Dedifferentiated amniotic fluid mesenchymal stem cell (primary cell): ENCODE measurements at regions not wholly inside any gene's neighbourhood (a gene's known extent, or its start where the extent isn't known, plus 50 kb on each side); places are given as distances from the start of the nearest gene placed in this dataset.

ENCODE experiments used
- DNase-seq: peaks from one replicate; pipeline ENCODE4 v3.0.0-alpha.2; 2016; ENCODE audit errors: extremely low spot score

GRCh38 chr16:55222486-55222885 is 101.5 kb upstream of the IRX6 start:
- no peak for DNase-seq

GRCh38 chr16:55225972-55226542 is 97.9 kb upstream of the IRX6 start:
- DNase-seq: no peak

- DNase-seq: no peak
Observed at GRCh38 chr16:55232822-55233221, 91.2 kb upstream of the IRX6 start.

- DNase-seq: no peak
Observed at GRCh38 chr16:55233464-55233863, 90.5 kb upstream of the IRX6 start.

- no peak for DNase-seq
Observed at GRCh38 chr16:55236655-55237054, 87.3 kb upstream of the IRX6 start.

GRCh38 chr16:55239723-55240122 is 84.3 kb upstream of the IRX6 start:
- no peak for DNase-seq

- no peak for DNase-seq
Observed at GRCh38 chr16:55240888-55241287, 83.1 kb upstream of the IRX6 start.

- DNase-seq: no peak
Observed at GRCh38 chr16:55242667-55243066, 81.3 kb upstream of the IRX6 start.

- no peak for DNase-seq
Observed at GRCh38 chr16:55248058-55248457, 75.9 kb upstream of the IRX6 start.

GRCh38 chr16:55248494-55248893 is 75.5 kb upstream of the IRX6 start:
- DNase-seq: no peak

GRCh38 chr16:55249361-55249760 is 74.6 kb upstream of the IRX6 start:
- DNase-seq: no peak

GRCh38 chr16:55249936-55250335 is 74.1 kb upstream of the IRX6 start:
- DNase-seq: no peak

- DNase-seq: no peak
Observed at GRCh38 chr16:55250701-55251100, 73.3 kb upstream of the IRX6 start.

GRCh38 chr16:55251151-55251550 is 72.9 kb upstream of the IRX6 start:
- DNase-seq: no peak

GRCh38 chr16:55252577-55252976 is 71.4 kb upstream of the IRX6 start:
- DNase-seq: no peak

- DNase-seq: no peak
Observed at GRCh38 chr16:55253987-55254386, 70.0 kb upstream of the IRX6 start.

- DNase-seq: no peak
Observed at GRCh38 chr16:55255733-55256282, 68.2 kb upstream of the IRX6 start.

- no peak for DNase-seq
Observed at GRCh38 chr16:55256412-55257016, 67.5 kb upstream of the IRX6 start.

GRCh38 chr16:55257966-55258613 is 65.9 kb upstream of the IRX6 start:
- peak; percentile 31 for DNase-seq

GRCh38 chr16:55261301-55261700 is 62.7 kb upstream of the IRX6 start:
- DNase-seq: no peak

GRCh38 chr16:55263271-55264250 is 60.4 kb upstream of the IRX6 start:
- no peak for DNase-seq

- peak; percentile 20 for DNase-seq
Observed at GRCh38 chr16:55264949-55265348, 59.1 kb upstream of the IRX6 start.
